ENCODE measurements at regions not wholly inside any gene's neighbourhood (a gene's known extent, or its start where the extent isn't known, plus 50 kb on each side); places are given as distances from the start of the nearest gene placed in this dataset.
"Not testable (repeated sequence)": the region's sequence is repeated elsewhere in the genome, so short reads cannot be mapped to it uniquely, and the experiment has no call there.

DNA sequence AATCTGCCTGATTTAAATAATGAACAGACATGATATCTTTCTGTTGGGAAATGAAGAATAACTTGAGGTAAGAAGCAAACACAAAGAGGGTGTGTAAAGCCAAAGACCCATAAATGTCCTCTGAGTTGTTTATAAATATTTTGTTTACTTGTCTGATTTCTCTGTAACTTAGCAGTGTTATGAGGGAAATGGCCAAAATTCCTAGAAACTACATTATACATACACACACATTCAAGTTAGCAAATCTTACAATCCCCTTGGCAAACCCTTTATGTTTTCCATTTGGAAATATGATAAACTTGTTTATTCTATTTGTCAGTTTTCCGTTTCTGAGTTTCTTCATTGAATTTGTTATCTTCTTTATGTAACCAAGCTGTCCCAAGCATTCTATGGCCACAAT is 81.4 kb upstream of the TCF21 start:
- Histone ChIP-seq H3K9me3 (ENCODE audit: low read length) (no peaks in the 10 kb centered on the region), H4K20me1 (ENCODE audit: low read length) (no peaks in the 10 kb centered on the region), H3K79me2 (ENCODE audit: low read length) (no peaks in the 10 kb centered on the region), H3F3A (ENCODE audit: low read length, unreplicated experiment) (no peaks in the 10 kb centered on the region), H2AFZ (ENCODE audit: low read length) (no peak overlapping the region), H3K4me2 (ENCODE audit: low read length) (no peak overlapping the region), H3K9me2 (replicated peaks; ENCODE audit: low read length) (no peaks in the 10 kb centered on the region), H3K9ac (ENCODE audit: low read length) (no peak overlapping the region), H3K36me3 (ENCODE audit: low read depth, low read length) (no peaks in the 10 kb centered on the region), H3K27me3 (ENCODE audit: low read length) (no peaks in the 10 kb centered on the region), H3K4me1 (ENCODE audit: insufficient read depth, low read length) (no peaks in the 10 kb centered on the region), H3K4me3 (ENCODE audit: low read length) (no peak overlapping the region), H3K27ac (ENCODE audit: low read length) (no peak overlapping the region)
- no TSS peak for BruUV-seq (replicated peaks)
- ATAC-seq (no peak), DNase-seq (no peak)
- ChIA-PET CTCF (no interaction called here), POLR2A (ENCODE audit: unreplicated experiment) (no interaction called here)
- TF ChIP-seq EZH2 (IDR thresholded peaks at IDR 0.05; ENCODE audit: low read length, unreplicated experiment) (no peak), EZH2phosphoT487 (IDR thresholded peaks at IDR 0.05; ENCODE audit: borderline replicate concordance, low read length) (no peak)
- TF ChIP-seq, protein P1, sequence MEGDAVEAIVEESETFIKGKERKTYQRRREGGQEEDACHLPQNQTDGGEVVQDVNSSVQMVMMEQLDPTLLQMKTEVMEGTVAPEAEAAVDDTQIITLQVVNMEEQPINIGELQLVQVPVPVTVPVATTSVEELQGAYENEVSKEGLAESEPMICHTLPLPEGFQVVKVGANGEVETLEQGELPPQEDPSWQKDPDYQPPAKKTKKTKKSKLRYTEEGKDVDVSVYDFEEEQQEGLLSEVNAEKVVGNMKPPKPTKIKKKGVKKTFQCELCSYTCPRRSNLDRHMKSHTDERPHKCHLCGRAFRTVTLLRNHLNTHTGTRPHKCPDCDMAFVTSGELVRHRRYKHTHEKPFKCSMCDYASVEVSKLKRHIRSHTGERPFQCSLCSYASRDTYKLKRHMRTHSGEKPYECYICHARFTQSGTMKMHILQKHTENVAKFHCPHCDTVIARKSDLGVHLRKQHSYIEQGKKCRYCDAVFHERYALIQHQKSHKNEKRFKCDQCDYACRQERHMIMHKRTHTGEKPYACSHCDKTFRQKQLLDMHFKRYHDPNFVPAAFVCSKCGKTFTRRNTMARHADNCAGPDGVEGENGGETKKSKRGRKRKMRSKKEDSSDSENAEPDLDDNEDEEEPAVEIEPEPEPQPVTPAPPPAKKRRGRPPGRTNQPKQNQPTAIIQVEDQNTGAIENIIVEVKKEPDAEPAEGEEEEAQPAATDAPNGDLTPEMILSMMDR (conservative IDR thresholded peaks at IDR 0.05; ENCODE audit: low read depth, low read length): no peak
- intact Hi-C loops (cut with micrococcal nuclease): no loop called here

DNA sequence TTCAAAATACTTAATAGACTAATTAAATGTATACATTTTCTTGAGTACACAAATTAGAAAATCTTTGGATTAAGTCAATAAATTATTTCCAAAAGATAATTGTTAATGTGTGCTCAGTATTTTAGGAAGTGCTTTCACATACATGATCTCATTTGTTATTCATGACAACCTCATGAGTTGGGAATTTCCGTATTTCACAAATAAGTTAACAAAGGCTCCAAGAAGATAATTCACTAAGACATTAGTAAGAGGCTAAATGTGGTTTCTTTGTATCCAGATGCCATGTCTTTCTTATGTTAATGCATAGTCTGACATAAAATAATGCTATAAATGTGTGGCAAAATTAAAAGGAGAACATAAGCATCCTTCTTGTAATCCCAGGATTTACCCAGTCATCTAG is 79.5 kb upstream of the TCF21 start:
- Histone ChIP-seq H2AFZ (ENCODE audit: low read length) (no peak overlapping the region), H3K4me3 (ENCODE audit: low read length) (no peak overlapping the region), H3K9ac (ENCODE audit: low read length) (no peak overlapping the region), H3K4me1 (ENCODE audit: insufficient read depth, low read length) (no peaks in the 10 kb centered on the region), H3K36me3 (ENCODE audit: low read depth, low read length) (no peaks in the 10 kb centered on the region), H3K27me3 (ENCODE audit: low read length) (no peaks in the 10 kb centered on the region), H3K9me2 (replicated peaks; ENCODE audit: low read length) (no peaks in the 10 kb centered on the region), H3F3A (ENCODE audit: low read length, unreplicated experiment) (no peaks in the 10 kb centered on the region), H3K9me3 (ENCODE audit: low read length) (no peaks in the 10 kb centered on the region), H3K79me2 (ENCODE audit: low read length) (no peaks in the 10 kb centered on the region), H3K4me2 (ENCODE audit: low read length) (no peak overlapping the region), H3K27ac (ENCODE audit: low read length) (no peak overlapping the region), H4K20me1 (ENCODE audit: low read length) (no peaks in the 10 kb centered on the region)
- no peak for ATAC-seq
- intact Hi-C loops (cut with micrococcal nuclease): no loop called here
- TF ChIP-seq EZH2 (IDR thresholded peaks at IDR 0.05; ENCODE audit: low read length, unreplicated experiment) (no peak), EZH2phosphoT487 (IDR thresholded peaks at IDR 0.05; ENCODE audit: borderline replicate concordance, low read length) (no peak)
- POLR2A ChIA-PET (ENCODE audit: unreplicated experiment): no interaction called here
- no peak for DNase-seq
- BruUV-seq (replicated peaks): no TSS peak
- CTCF ChIA-PET: no interaction called here

DNA sequence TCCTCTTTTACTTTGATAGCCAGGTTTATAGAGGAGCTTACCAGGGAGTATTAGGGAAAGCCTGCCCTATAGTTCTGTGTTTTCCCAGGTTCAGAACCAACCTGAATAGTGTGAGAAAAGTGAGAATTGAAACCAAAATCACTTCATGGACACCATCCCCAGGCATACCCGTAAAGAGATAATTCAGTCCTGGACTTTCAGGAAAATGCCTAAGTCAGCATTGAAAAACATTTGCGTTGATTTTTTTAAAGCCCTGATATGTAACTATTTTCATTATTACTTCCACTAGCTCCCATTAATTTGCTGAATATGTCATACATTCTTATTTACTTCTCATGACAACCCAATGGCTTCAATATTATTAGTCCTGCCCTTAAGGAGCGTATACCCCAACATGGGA is 77.4 kb upstream of the TCF21 start:
- Histone ChIP-seq H4K20me1 (ENCODE audit: low read length) (no peaks in the 10 kb centered on the region), H3K9me3 (ENCODE audit: low read length) (no peaks in the 10 kb centered on the region), H2AFZ (ENCODE audit: low read length) (no peak overlapping the region), H3K79me2 (ENCODE audit: low read length) (no peaks in the 10 kb centered on the region), H3K9me2 (replicated peaks; ENCODE audit: low read length) (no peaks in the 10 kb centered on the region), H3K36me3 (ENCODE audit: low read depth, low read length) (no peaks in the 10 kb centered on the region), H3K4me2 (ENCODE audit: low read length) (no peak overlapping the region), H3K4me3 (ENCODE audit: low read length) (no peak overlapping the region), H3K4me1 (ENCODE audit: insufficient read depth, low read length) (no peaks in the 10 kb centered on the region), H3K9ac (ENCODE audit: low read length) (no peak overlapping the region), H3K27ac (ENCODE audit: low read length) (no peak overlapping the region), H3K27me3 (ENCODE audit: low read length) (no peaks in the 10 kb centered on the region), H3F3A (ENCODE audit: low read length, unreplicated experiment) (no peaks in the 10 kb centered on the region)
- TF ChIP-seq, protein P1 (conservative IDR thresholded peaks at IDR 0.05; ENCODE audit: low read depth, low read length): no peak
- TF ChIP-seq EZH2 (IDR thresholded peaks at IDR 0.05; ENCODE audit: low read length, unreplicated experiment) (no peak), EZH2phosphoT487 (IDR thresholded peaks at IDR 0.05; ENCODE audit: borderline replicate concordance, low read length) (no peak)
- BruUV-seq (replicated peaks): no TSS peak
- no peak for DNase-seq
- no peak for ATAC-seq
- intact Hi-C loops (cut with micrococcal nuclease): no loop called here
- ChIA-PET POLR2A (ENCODE audit: unreplicated experiment) (no interaction called here), CTCF (no interaction called here)

DNA sequence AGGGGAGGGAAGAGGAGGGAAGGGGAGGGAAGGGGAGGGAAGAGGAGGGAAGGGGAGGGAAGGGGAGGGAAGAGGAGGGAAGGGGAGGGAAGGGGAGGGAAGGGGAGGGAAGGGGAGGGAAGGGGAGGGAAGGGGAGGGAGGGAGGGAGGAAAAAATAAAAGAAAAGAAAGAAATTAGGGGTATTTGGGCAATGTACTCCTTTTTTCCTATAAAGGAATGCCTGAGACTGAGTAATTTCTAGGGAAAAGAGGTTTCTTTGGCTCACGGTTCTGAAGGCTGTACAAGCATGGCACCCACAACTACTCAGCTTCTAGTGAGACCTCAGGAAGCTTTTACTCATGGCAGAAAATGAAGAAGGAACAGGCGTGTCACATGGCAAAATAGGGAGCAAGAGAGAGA is 76.5 kb upstream of the TCF21 start:
- CTCF ChIA-PET; H3K27ac ChIP-seq (ENCODE audit: low read length); H3F3A ChIP-seq (ENCODE audit: low read length, unreplicated experiment); DNase-seq; ATAC-seq; H3K36me3 ChIP-seq (ENCODE audit: low read depth, low read length); H2AFZ ChIP-seq (ENCODE audit: low read length); H3K4me2 ChIP-seq (ENCODE audit: low read length); POLR2A ChIA-PET (ENCODE audit: unreplicated experiment); H4K20me1 ChIP-seq (ENCODE audit: low read length); BruUV-seq (replicated peaks); H3K27me3 ChIP-seq (ENCODE audit: low read length); H3K9me3 ChIP-seq (ENCODE audit: low read length); H3K9ac ChIP-seq (ENCODE audit: low read length); H3K79me2 ChIP-seq (ENCODE audit: low read length); H3K4me3 ChIP-seq (ENCODE audit: low read length); intact Hi-C loops (cut with micrococcal nuclease); H3K9me2 ChIP-seq (replicated peaks; ENCODE audit: low read length); H3K4me1 ChIP-seq (ENCODE audit: insufficient read depth, low read length): not testable (repeated sequence)

Measured in PC-3 (cell line).